ENCODE measurements at regions not wholly inside any gene's neighbourhood (a gene's known extent, or its start where the extent isn't known, plus 50 kb on each side); places are given as distances from the start of the nearest gene placed in this dataset.

- no peak for TF ChIP-seq CTCF (IDR thresholded peaks at IDR 0.05)
- no peak for TF ChIP-seq POLR2A (IDR thresholded peaks at IDR 0.05)
Observed at GRCh38 chr4:11301075-11301660, 127.5 kb downstream of the HS3ST1 start.

Measured in adrenal gland (tissue), 5 donors.